SK-N-SH (cell line): ENCODE measurements at regions not wholly inside any gene's neighbourhood (a gene's known extent, or its start where the extent isn't known, plus 50 kb on each side); places are given as distances from the start of the nearest gene placed in this dataset.

Experiments used
- CTCF ChIA-PET: fragments of 300-600, 350-600 bp; formaldehyde crosslinking; extraction: SDS; loops from one replicate; lab custom pipeline; 2021; lab: Yijun Ruan, JAX
- POLR2A ChIA-PET: fragments of 350-600 bp; sonication (Branson Sonifier 250); formaldehyde crosslinking; extraction: SDS; loops from one replicate; lab custom pipeline; 2020; ENCODE audit warnings: antibody characterized with exemption, inconsistent platforms; lab: Yijun Ruan, JAX
- DNase-seq: peaks from one replicate; pipeline ENCODE4 v3.0.0; 2012
- H2AFZ ChIP-seq: fragments of 200-600 bp; sonication (generic); 2 replicates; pipeline ENCODE4 v1.8.1; 2016; ENCODE audit warnings: antibody characterized with exemption, mild to moderate bottlenecking, low read depth
- H3F3A ChIP-seq: fragments of 200-600 bp; sonication (generic); replicated peaks from 2 replicates; pipeline ENCODE3; 2016; ENCODE audit warnings: antibody characterized with exemption, mild to moderate bottlenecking; ENCODE audit not compliant: insufficient read depth
- H3K27ac ChIP-seq, 2 experiments: fragments of 200-500 bp in 1 of 2; fragments of 200-600 bp in 1 of 2; sonication (Bioruptor generic) in 1 of 2; sonication (generic), shearing (Covaris generic) in 1 of 2; 2 replicates each; pipeline versions ENCODE4 v1.5.1 to v1.6.1; 2014 to 2016; ENCODE audit warnings: low read depth in 2 of 2, inconsistent platforms in 1 of 2, low read length in 1 of 2, mild to moderate bottlenecking in 1 of 2, mixed read lengths in 1 of 2
- H3K27me3 ChIP-seq: fragments of 200-600 bp; sonication (generic), shearing (Covaris generic); 2 replicates; pipeline ENCODE4 v1.6.1; 2016; ENCODE audit warnings: mixed run types; ENCODE audit not compliant: insufficient read depth
- H3K36me3 ChIP-seq, 2 experiments: fragments of 200-500 bp in 1 of 2; fragments of 200-600 bp in 1 of 2; sonication (Bioruptor generic) in 1 of 2; sonication (generic) in 1 of 2; replicated peaks in 1 of 2; 2 replicates each; pipeline versions ENCODE3 to v1.5.1; 2014 to 2016; ENCODE audit warnings: low read length in 1 of 2, mild to moderate bottlenecking in 1 of 2; ENCODE audit not compliant: insufficient read depth in 2 of 2, control insufficient read depth in 1 of 2
- H3K4me1 ChIP-seq, 2 experiments: fragments of 200-500 bp in 1 of 2; fragments of 200-600 bp in 1 of 2; sonication (Bioruptor generic) in 1 of 2; sonication (generic), shearing (Covaris generic) in 1 of 2; 2 replicates each; pipeline versions ENCODE4 v1.5.1 to v1.6.1; 2014 to 2016; ENCODE audit warnings: low read depth in 1 of 2, low read length in 1 of 2, mixed run types in 1 of 2; ENCODE audit not compliant: insufficient read depth in 2 of 2, control insufficient read depth in 1 of 2
- H3K4me2 ChIP-seq: fragments of 200-600 bp; sonication (generic), shearing (Covaris generic); 2 replicates; pipeline ENCODE4 v1.6.1; 2017; ENCODE audit warnings: mixed run types
- H3K4me3 ChIP-seq, 2 experiments: fragments of 200-500 bp in 1 of 2; fragments of 200-600 bp in 1 of 2; sonication (Bioruptor generic) in 1 of 2; sonication (generic), shearing (Covaris generic) in 1 of 2; 2 replicates each; pipeline versions ENCODE4 v1.5.1 to v1.8.1; 2014 to 2016; ENCODE audit warnings: low read depth in 2 of 2, inconsistent platforms in 1 of 2, low read length in 1 of 2, mild to moderate bottlenecking in 1 of 2, mixed read lengths in 1 of 2, moderate library complexity in 1 of 2
- H3K79me2 ChIP-seq: fragments of 200-600 bp; sonication (generic); 2 replicates; pipeline ENCODE4 v1.8.1; 2017; ENCODE audit warnings: mild to moderate bottlenecking; ENCODE audit not compliant: insufficient read depth
- H3K9ac ChIP-seq: fragments of 200-600 bp; sonication (generic); 2 replicates; pipeline ENCODE4 v1.6.1; 2017; ENCODE audit warnings: mixed run types
- H3K9me2 ChIP-seq: fragments of 200-600 bp; sonication (generic); 2 replicates; pipeline ENCODE4 v1.6.1; 2017; ENCODE audit warnings: mixed run types
- H3K9me3 ChIP-seq: fragments of 200-600 bp; sonication (generic); 2 replicates; pipeline ENCODE4 v1.6.1; 2017; ENCODE audit warnings: mixed run types, mild to moderate bottlenecking, moderate library complexity
- H4K20me1 ChIP-seq: fragments of 200-600 bp; sonication (generic); 2 replicates; pipeline ENCODE4 v1.6.1; 2017; ENCODE audit warnings: mild to moderate bottlenecking, mixed run types; ENCODE audit not compliant: insufficient read depth
- CHD2 ChIP-seq: fragments of 150-350 bp; IDR thresholded peaks from 2 replicates; pipeline ENCODE4 v1.6.1; 2018; ENCODE audit warnings: low read length; ENCODE audit not compliant: partially characterized antibody
- FOSL2 ChIP-seq: IDR thresholded peaks from 2 replicates; pipeline ENCODE4 v1.4.0; 2012; ENCODE audit warnings: low read depth, mild to moderate bottlenecking, moderate library complexity, borderline replicate concordance
- GABPA ChIP-seq: IDR thresholded peaks from 2 replicates; pipeline ENCODE4 v1.4.0; 2012; ENCODE audit warnings: low read depth, mild to moderate bottlenecking
- GATA2 ChIP-seq: sonication (generic); formaldehyde crosslinking; IDR thresholded peaks from 2 replicates; pipeline ENCODE4 v1.5.0; 2020; ENCODE audit warnings: mild to moderate bottlenecking, missing genetic modification reagents
- MXI1 ChIP-seq: IDR thresholded peaks from 2 replicates; pipeline ENCODE4 v1.6.1; 2012; ENCODE audit warnings: mild to moderate bottlenecking, low read depth, low read length, improper control_type of control experiment
- NFIC ChIP-seq: IDR thresholded peaks from 2 replicates; pipeline ENCODE4 v1.4.0; 2012; ENCODE audit warnings: borderline replicate concordance
- RAD21 ChIP-seq: IDR thresholded peaks from 2 replicates; pipeline ENCODE4 v1.6.1; 2012; ENCODE audit warnings: mild to moderate bottlenecking, low read length
- RCOR1 ChIP-seq: fragments of 150-350 bp; IDR thresholded peaks from 2 replicates; pipeline ENCODE4 v1.6.1; 2017; ENCODE audit warnings: antibody characterized with exemption, low read length
- TAF1 ChIP-seq: IDR thresholded peaks from 2 replicates; pipeline ENCODE4 v1.6.1; 2012; ENCODE audit warnings: low read depth, mild to moderate bottlenecking, low read length, moderate library complexity, borderline replicate concordance
- USF1 ChIP-seq: IDR thresholded peaks from 2 replicates; pipeline ENCODE4 v1.4.0; 2012; ENCODE audit warnings: low read depth, borderline replicate concordance
- YY1 ChIP-seq: IDR thresholded peaks from 2 replicates; pipeline ENCODE4 v1.4.0; 2012; ENCODE audit warnings: low read depth, mild to moderate bottlenecking
- ZBTB33 ChIP-seq: IDR thresholded peaks from 2 replicates; pipeline ENCODE4 v1.4.0; 2012; ENCODE audit warnings: low read depth, borderline replicate concordance
- WGBS: methylation state at CpG from one replicate; pipeline ENCODE4 v1.1.6; 2017; ENCODE audit warnings: low lambda C conversion rate; 5-methylcytosine and 5-hydroxymethylcytosine counted together
- TF ChIP-seq, protein P1 (sequence below): IDR thresholded peaks from 2 replicates; pipeline ENCODE4 v1.4.0; 2012; ENCODE audit warnings: low read depth
- TF ChIP-seq, protein P2 (sequence below): fragments of 200-600 bp; sonication (generic); IDR thresholded peaks from 2 replicates; pipeline ENCODE4 v1.6.1; 2017; ENCODE audit warnings: antibody characterized with exemption, mild to moderate bottlenecking, moderate library complexity

- H4K20me1 ChIP-seq = no peaks in the 10 kb centered on the region
- 66% methylated on average over 3 of the region's 3 CpGs for WGBS
- no peak overlapping the region for H3K9ac ChIP-seq
- H3K27me3 ChIP-seq = no peaks in the 10 kb centered on the region
- ChIA-PET POLR2A (no interaction called here), CTCF (no interaction called here)
- H3K4me2 ChIP-seq = no peak overlapping the region
- peaks cover 2% of the 10 kb centered on the region for H3F3A ChIP-seq
- H3K4me1 ChIP-seq = no peaks in the 10 kb centered on the region
- no peaks in the 10 kb centered on the region for H3K36me3 ChIP-seq
- DNase-seq = no peak
- H2AFZ ChIP-seq = no peak overlapping the region
- H3K4me3 ChIP-seq = no peak overlapping the region
- TF ChIP-seq ZBTB33 = no peak
- no peak for TF ChIP-seq RAD21
- no peaks in the 10 kb centered on the region for H3K9me2 ChIP-seq
- H3K79me2 ChIP-seq = no peaks in the 10 kb centered on the region
- no peak overlapping the region for H3K27ac ChIP-seq
- H3K9me3 ChIP-seq = no peaks in the 10 kb centered on the region
Measured at GRCh38 chr5:89065919-89066318, 182.9 kb upstream of the MEF2C start.

DNA sequence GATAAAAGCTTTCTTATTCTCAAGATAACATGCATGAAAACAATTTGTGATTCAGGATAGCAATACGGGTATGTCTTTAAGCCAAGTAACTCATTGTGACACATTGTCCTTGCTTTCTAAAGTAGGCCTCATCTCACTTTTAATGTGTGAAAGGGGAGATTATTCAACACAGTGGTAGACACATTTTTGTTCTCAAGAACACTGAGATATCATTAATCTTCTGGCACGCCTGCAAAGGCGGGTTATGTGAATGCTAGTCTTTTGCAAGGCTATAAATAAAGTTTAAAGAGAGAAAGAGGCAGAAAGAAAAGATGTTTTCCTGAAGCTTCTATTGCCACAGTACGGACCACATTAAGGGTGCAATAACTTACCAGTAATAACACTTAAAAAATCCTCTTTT, 181.8 kb upstream of the MEF2C start:
- no peak overlapping the region for H3K4me3 ChIP-seq
- H2AFZ ChIP-seq = no peak overlapping the region
- H3K9ac ChIP-seq = no peak overlapping the region
- CTCF ChIA-PET = interaction anchor here (0.8 to 0.9 kb wide), 2 partner anchors 375 to 1189 kb away, joined by 3 read pairs; no protein-coding TSS in a partner anchor
- H3K79me2 ChIP-seq = no peaks in the 10 kb centered on the region
- no peaks in the 10 kb centered on the region for H3K27me3 ChIP-seq
- TF ChIP-seq, protein P1, sequence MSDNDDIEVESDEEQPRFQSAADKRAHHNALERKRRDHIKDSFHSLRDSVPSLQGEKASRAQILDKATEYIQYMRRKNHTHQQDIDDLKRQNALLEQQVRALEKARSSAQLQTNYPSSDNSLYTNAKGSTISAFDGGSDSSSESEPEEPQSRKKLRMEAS = no peak
- no peak for TF ChIP-seq GATA2
- no peak for TF ChIP-seq USF1
- no peak for TF ChIP-seq FOSL2
- no peak for TF ChIP-seq GABPA
- TF ChIP-seq YY1 = no peak
- TF ChIP-seq, all 33 proteins: peak for 0
- DNase-seq = no peak
- H3F3A ChIP-seq = peaks cover 2% of the 10 kb centered on the region
- WGBS = 78% methylated on average over 4 of the region's 4 CpGs
- POLR2A ChIA-PET = no interaction called here
- no peaks in the 10 kb centered on the region for H4K20me1 ChIP-seq
- no peaks in the 10 kb centered on the region for H3K9me3 ChIP-seq
- no peaks in the 10 kb centered on the region for H3K36me3 ChIP-seq
- no peak overlapping the region for H3K4me2 ChIP-seq
- H3K9me2 ChIP-seq = no peaks in the 10 kb centered on the region
- H3K27ac ChIP-seq = no peak overlapping the region
- no peaks in the 10 kb centered on the region for H3K4me1 ChIP-seq

- no peak overlapping the region for H3K27ac ChIP-seq
- H3F3A ChIP-seq = peaks cover 2% of the 10 kb centered on the region
- H3K4me2 ChIP-seq = no peak overlapping the region
- no peak overlapping the region for H2AFZ ChIP-seq
- no peaks in the 10 kb centered on the region for H3K79me2 ChIP-seq
- ChIA-PET POLR2A (no interaction called here), CTCF (no interaction called here)
- no peaks in the 10 kb centered on the region for H3K9me2 ChIP-seq
- H3K36me3 ChIP-seq = no peaks in the 10 kb centered on the region
- H3K9ac ChIP-seq = no peak overlapping the region
- H4K20me1 ChIP-seq = no peaks in the 10 kb centered on the region
- H3K9me3 ChIP-seq = no peaks in the 10 kb centered on the region
- no peaks in the 10 kb centered on the region for H3K4me1 ChIP-seq
- no peaks in the 10 kb centered on the region for H3K27me3 ChIP-seq
- H3K4me3 ChIP-seq = no peak overlapping the region
- no peak for DNase-seq
- 29% methylated on average over 1 of the region's 1 CpG for WGBS
- TF ChIP-seq, protein P2, sequence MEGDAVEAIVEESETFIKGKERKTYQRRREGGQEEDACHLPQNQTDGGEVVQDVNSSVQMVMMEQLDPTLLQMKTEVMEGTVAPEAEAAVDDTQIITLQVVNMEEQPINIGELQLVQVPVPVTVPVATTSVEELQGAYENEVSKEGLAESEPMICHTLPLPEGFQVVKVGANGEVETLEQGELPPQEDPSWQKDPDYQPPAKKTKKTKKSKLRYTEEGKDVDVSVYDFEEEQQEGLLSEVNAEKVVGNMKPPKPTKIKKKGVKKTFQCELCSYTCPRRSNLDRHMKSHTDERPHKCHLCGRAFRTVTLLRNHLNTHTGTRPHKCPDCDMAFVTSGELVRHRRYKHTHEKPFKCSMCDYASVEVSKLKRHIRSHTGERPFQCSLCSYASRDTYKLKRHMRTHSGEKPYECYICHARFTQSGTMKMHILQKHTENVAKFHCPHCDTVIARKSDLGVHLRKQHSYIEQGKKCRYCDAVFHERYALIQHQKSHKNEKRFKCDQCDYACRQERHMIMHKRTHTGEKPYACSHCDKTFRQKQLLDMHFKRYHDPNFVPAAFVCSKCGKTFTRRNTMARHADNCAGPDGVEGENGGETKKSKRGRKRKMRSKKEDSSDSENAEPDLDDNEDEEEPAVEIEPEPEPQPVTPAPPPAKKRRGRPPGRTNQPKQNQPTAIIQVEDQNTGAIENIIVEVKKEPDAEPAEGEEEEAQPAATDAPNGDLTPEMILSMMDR = no peak
- no peak for TF ChIP-seq NFIC
- TF ChIP-seq RCOR1 = no peak
- no peak for TF ChIP-seq MXI1
- no peak for TF ChIP-seq ZBTB33
- TF ChIP-seq CHD2 = no peak
- TF ChIP-seq TAF1 = no peak
Measured at GRCh38 chr5:89064054-89064453, 181.1 kb upstream of the MEF2C start.
